Epithelial cell of proximal tubule (primary cell): ENCODE measurements at regions not wholly inside any gene's neighbourhood (a gene's known extent, or its start where the extent isn't known, plus 50 kb on each side); places are given as distances from the start of the nearest gene placed in this dataset.

Experiments used
- DNase-seq: peaks from one replicate; pipeline ENCODE4 v3.0.0-alpha.2; 2011; ENCODE audit warnings: low read depth
- H3K4me3 ChIP-seq: 2 replicates; pipeline ENCODE4 v1.5.1; 2011; ENCODE audit warnings: low read depth, mild to moderate bottlenecking, low read length
- CTCF ChIP-seq: conservative IDR thresholded peaks from 2 replicates; pipeline ENCODE4 v1.5.1; 2012; ENCODE audit warnings: low read depth, mild to moderate bottlenecking, low read length

- no peak overlapping the region for H3K4me3 ChIP-seq
- no peak for TF ChIP-seq CTCF
- no peak for DNase-seq
These were observed 571.4 kb downstream of the ELAVL2 start for GRCh38 chr9:23254404-23255184.

GRCh38 chr9:23255346-23255745 is 570.7 kb downstream of the ELAVL2 start:
- no peak for TF ChIP-seq CTCF
- no peak overlapping the region for H3K4me3 ChIP-seq
- DNase-seq: no peak

GRCh38 chr9:23258569-23258968 is 567.5 kb downstream of the ELAVL2 start:
- no peak for TF ChIP-seq CTCF
- DNase-seq: no peak
- H3K4me3 ChIP-seq: no peak overlapping the region

- no peak for DNase-seq
- no peak for TF ChIP-seq CTCF
- no peak overlapping the region for H3K4me3 ChIP-seq
These were observed 547.5 kb downstream of the ELAVL2 start for GRCh38 chr9:23278561-23278960.

- no peak for DNase-seq
- no peak for TF ChIP-seq CTCF
- H3K4me3 ChIP-seq: no peak overlapping the region
These were observed 538.6 kb downstream of the ELAVL2 start for GRCh38 chr9:23287390-23287789.

- no peak for DNase-seq
- H3K4me3 ChIP-seq: no peak overlapping the region
- no peak for TF ChIP-seq CTCF
These were observed 537.5 kb downstream of the ELAVL2 start for GRCh38 chr9:23288545-23288944.

GRCh38 chr9:23290973-23291372 is 535.1 kb downstream of the ELAVL2 start:
- no peak overlapping the region for H3K4me3 ChIP-seq
- no peak for DNase-seq
- no peak for TF ChIP-seq CTCF
